ENCODE measurements at regions not wholly inside any gene's neighbourhood (a gene's known extent, or its start where the extent isn't known, plus 50 kb on each side); places are given as distances from the start of the nearest gene placed in this dataset.

DNA sequence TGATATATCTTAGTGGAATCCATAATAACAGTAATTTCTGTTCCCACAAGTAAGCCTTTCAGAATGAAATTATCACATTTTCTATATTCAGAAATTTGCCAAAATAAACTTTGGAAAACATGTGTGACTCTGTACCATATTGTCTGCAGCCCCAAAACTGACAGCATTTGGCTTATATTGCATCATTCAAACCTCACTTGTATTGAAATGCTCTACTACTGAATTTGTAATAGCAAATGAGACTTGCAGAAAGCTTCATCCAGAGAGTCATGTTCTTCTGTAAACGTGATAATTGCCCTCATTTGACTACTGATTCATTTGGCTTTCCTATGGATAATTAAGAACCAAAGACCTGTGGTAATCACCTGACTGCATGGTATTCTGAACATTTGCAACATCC, 1249.5 kb upstream of the CDH18 start:
- TF ChIP-seq, protein P1, sequence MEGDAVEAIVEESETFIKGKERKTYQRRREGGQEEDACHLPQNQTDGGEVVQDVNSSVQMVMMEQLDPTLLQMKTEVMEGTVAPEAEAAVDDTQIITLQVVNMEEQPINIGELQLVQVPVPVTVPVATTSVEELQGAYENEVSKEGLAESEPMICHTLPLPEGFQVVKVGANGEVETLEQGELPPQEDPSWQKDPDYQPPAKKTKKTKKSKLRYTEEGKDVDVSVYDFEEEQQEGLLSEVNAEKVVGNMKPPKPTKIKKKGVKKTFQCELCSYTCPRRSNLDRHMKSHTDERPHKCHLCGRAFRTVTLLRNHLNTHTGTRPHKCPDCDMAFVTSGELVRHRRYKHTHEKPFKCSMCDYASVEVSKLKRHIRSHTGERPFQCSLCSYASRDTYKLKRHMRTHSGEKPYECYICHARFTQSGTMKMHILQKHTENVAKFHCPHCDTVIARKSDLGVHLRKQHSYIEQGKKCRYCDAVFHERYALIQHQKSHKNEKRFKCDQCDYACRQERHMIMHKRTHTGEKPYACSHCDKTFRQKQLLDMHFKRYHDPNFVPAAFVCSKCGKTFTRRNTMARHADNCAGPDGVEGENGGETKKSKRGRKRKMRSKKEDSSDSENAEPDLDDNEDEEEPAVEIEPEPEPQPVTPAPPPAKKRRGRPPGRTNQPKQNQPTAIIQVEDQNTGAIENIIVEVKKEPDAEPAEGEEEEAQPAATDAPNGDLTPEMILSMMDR (IDR thresholded peaks at IDR 0.05), result no peak
- no peak for TF ChIP-seq POLR2A (IDR thresholded peaks at IDR 0.05)

Measured in testis (tissue), 2 donors.